Ovary (tissue), 7 donors: ENCODE measurements at regions not wholly inside any gene's neighbourhood (a gene's known extent, or its start where the extent isn't known, plus 50 kb on each side); places are given as distances from the start of the nearest gene placed in this dataset.

Experiments used
- DNase-seq, 5 donors: peaks; one replicate each; pipeline ENCODE4 v3.0.0-alpha.2; 2019 to 2020
- H3K27ac ChIP-seq, 2 donors: fragments of 200-600 bp; one replicate each; pipeline versions ENCODE4 v1.5.1 to v1.8.0; 2019 to 2022
- H3K27me3 ChIP-seq: fragments of 200-600 bp; one replicate; pipeline ENCODE4 v1.8.0; 2022
- H3K36me3 ChIP-seq: fragments of 200-600 bp; sonication (generic); one replicate; pipeline ENCODE4 v1.5.1; 2019
- H3K4me1 ChIP-seq: one replicate; pipeline ENCODE4 v1.8.1; 2013; ENCODE audit warnings: mild to moderate bottlenecking, moderate library complexity; ENCODE audit not compliant: insufficient read depth
- H3K4me3 ChIP-seq: fragments of 200-600 bp; sonication (generic); one replicate; pipeline ENCODE4 v1.5.1; 2017
- H3K9me3 ChIP-seq, 2 donors: fragments of 200-600 bp in 1 of 2; sonication (generic) in 1 of 2; one replicate each; pipeline versions ENCODE4 v1.5.1 to v1.8.1; 2013 to 2019; ENCODE audit warnings: mild to moderate bottlenecking in 1 of 2, moderate library complexity in 1 of 2
- EP300 ChIP-seq: sonication (generic); formaldehyde crosslinking; IDR thresholded peaks from one replicate; pipeline ENCODE4 v1.6.1; 2017; ENCODE audit warnings: antibody characterized with exemption
- POLR2A ChIP-seq: fragments of 450-650 bp; IDR thresholded peaks from one replicate; pipeline ENCODE4 v1.6.1; 2017; ENCODE audit warnings: antibody characterized with exemption, mild to moderate bottlenecking, moderate library complexity
- WGBS, 3 donors: extraction: QIAGEN DNeasy Blood & Tissue Kit in 1 of 3; methylation state at CpG; one replicate each; pipeline versions ENCODE4 v1.1.5 to v1.1.7; 2013 to 2017; 5-methylcytosine and 5-hydroxymethylcytosine counted together
- intact Hi-C, 4 donors: fragments of 100-400 bp; cut with DNase I; formaldehyde crosslinking; loops; one replicate each; pipeline versions ENCODE4 v1.11.0 to v1.15.1; 2022 to 2023
- TF ChIP-seq, protein P1 (sequence below), 3 donors: fragments of 450-650 bp in 2 of 3; fragments of 200-600 bp in 1 of 3; IDR thresholded peaks; one replicate each; pipeline versions ENCODE4 v1.5.1 to v1.8.0; 2016 to 2022; ENCODE audit warnings: antibody characterized with exemption in 3 of 3, mild to moderate bottlenecking in 1 of 3
- donor health status: DM: no; HTN: no; CAD: no; lungs with moderate emphysema.
- donor health status: DM: no; HTN: no; CAD: no.
- donor health status: Bipolar disorder and iron deficiency.
- donor health status: DM: no; HTN: no; CAD: no.
- donor health status: DM: yes; HTN: yes; CAD: no.

DNA sequence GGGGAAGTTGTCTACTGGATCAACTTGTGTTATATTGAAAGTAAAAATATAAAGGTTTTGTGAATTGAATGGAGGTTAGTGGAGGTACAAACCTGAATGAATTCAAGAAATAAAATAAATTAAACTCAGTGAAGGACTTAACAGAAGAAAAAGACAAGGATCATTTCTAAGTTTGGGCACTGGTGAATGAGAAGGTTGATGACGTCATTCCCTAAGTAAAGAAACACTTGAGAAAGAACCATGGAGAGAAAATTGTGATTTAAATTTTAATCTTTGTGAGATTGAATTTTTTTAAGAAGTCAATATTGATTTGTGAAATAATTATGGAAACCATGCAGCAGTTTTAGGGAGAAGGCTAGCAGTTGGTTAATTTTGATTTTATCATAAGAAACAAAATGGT lies 900.3 kb upstream of the TYRP1 start:
- Histone ChIP-seq H3K4me3 (no peak overlapping the region), H3K27ac (no peak overlapping the region), H3K4me1 (no peaks in the 10 kb centered on the region), H3K27me3 (no peaks in the 10 kb centered on the region), H3K9me3 (no peaks in the 10 kb centered on the region), H3K36me3 (no peaks in the 10 kb centered on the region)
- intact Hi-C loops: no loop called here
- 86 to 91% (median 86%) methylated on average over 1 of the region's 1 CpG for WGBS, 3 donors
- TF ChIP-seq POLR2A (no peak), EP300 (no peak)
- TF ChIP-seq, protein P1, sequence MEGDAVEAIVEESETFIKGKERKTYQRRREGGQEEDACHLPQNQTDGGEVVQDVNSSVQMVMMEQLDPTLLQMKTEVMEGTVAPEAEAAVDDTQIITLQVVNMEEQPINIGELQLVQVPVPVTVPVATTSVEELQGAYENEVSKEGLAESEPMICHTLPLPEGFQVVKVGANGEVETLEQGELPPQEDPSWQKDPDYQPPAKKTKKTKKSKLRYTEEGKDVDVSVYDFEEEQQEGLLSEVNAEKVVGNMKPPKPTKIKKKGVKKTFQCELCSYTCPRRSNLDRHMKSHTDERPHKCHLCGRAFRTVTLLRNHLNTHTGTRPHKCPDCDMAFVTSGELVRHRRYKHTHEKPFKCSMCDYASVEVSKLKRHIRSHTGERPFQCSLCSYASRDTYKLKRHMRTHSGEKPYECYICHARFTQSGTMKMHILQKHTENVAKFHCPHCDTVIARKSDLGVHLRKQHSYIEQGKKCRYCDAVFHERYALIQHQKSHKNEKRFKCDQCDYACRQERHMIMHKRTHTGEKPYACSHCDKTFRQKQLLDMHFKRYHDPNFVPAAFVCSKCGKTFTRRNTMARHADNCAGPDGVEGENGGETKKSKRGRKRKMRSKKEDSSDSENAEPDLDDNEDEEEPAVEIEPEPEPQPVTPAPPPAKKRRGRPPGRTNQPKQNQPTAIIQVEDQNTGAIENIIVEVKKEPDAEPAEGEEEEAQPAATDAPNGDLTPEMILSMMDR (IDR thresholded peaks at IDR 0.05): no peak
- DNase-seq: no peak

DNA sequence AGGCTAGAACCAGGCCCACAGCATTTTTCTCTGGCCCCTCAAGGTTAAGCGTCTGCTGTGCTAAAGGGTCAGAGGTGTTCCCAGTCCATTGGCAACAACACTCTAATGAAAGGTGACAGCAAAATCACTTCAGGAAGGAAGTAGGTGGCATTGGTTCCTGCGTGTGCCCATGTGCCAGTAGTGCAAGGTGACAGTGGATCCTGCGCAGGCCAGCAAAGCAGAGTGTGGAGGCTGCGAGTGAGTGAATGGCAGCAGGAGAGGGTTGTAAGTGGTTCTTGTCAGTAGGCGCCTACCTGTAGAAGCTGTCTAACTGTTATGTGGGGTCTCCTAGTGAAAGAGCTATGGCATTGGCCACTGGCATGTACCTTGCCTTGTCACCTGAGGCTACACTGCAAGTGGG lies 898.2 kb upstream of the TYRP1 start:
- TF ChIP-seq, protein P1 (IDR thresholded peaks at IDR 0.05): no peak
- Histone ChIP-seq H3K9me3 (no peaks in the 10 kb centered on the region), H3K4me3 (no peak overlapping the region), H3K27me3 (no peaks in the 10 kb centered on the region), H3K4me1 (no peaks in the 10 kb centered on the region), H3K36me3 (no peaks in the 10 kb centered on the region), H3K27ac (no peak overlapping the region)
- WGBS, 3 donors: 88 to 100% (median 91%) methylated on average over 5 of the region's 5 CpGs
- intact Hi-C loops: no loop called here
- DNase-seq: no peak

DNA sequence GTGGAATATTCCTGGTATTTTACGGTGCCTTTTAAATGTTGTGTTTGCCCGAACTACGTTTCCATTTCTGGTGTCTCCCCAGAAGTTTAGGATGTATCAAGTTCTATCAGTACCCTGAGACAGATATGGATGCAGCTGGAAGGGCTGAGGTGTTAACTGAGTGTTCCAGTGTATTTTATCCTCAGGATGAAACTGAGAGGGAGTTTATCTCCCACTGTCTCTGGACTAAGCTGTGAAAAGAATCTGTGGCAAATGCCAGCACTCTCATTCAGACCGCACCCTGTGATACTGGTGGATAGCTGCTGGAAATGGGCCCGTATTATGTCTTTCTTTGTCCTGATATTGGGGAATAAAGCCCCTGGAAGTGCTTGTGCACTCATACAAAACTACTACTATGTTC lies 887.2 kb upstream of the TYRP1 start:
- H3K9me3 ChIP-seq: no peaks in the 10 kb centered on the region
- no peak overlapping the region for H3K4me3 ChIP-seq
- WGBS, 3 donors: 69 to 89% (median 75%) methylated on average over 5 of the region's 5 CpGs
- H3K4me1 ChIP-seq: no peaks in the 10 kb centered on the region
- no peak for DNase-seq
- intact Hi-C loops: no loop called here
- no peak overlapping the region for H3K27ac ChIP-seq
- H3K27me3 ChIP-seq: no peaks in the 10 kb centered on the region
- H3K36me3 ChIP-seq: no peaks in the 10 kb centered on the region
- TF ChIP-seq POLR2A: no peak
- TF ChIP-seq, protein P1 (IDR thresholded peaks at IDR 0.05): no peak
- no peak for TF ChIP-seq EP300

DNA sequence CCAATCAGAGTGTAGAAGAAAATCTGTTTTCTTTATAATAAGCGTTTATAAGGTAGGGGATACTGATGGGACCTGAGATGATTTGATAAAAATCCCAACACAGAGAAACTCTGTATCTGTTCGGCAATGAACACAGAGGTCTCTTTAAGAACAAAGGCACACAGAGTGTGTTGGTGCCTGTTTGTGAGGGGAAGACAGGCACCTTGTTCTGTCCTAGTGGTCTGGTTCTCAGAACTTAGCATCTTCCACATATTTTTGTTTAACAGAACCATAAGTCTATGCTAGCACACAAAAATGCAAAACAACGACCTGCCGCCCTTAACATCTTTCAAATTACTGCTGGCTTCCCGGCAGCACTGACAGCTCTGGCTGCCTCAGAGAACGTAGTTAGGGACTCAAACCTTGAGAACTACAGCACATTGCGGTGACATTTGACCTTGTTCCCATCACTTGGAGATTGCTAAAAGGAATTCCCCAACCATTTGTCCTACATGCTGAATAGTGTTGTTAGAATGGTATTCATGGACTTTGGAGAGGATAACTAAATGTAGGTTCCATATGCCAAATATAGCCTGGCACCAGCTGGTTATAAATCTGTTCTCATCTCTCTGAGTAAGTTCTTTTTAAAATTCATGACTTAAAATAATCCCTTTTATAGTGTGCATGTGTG lies 871.7 kb upstream of the TYRP1 start:
- H3K27me3 ChIP-seq: no peaks in the 10 kb centered on the region
- DNase-seq: no peak
- H3K9me3 ChIP-seq: no peaks in the 10 kb centered on the region
- 30 to 33% (median 30%) methylated on average over 7 of the region's 7 CpGs for WGBS, 3 donors
- H3K27ac ChIP-seq: no peak overlapping the region
- H3K4me1 ChIP-seq: no peaks in the 10 kb centered on the region
- intact Hi-C loops: no loop called here
- H3K36me3 ChIP-seq: no peaks in the 10 kb centered on the region
- TF ChIP-seq POLR2A (no peak), EP300 (no peak)
- TF ChIP-seq, protein P1 (IDR thresholded peaks at IDR 0.05): no peak
- H3K4me3 ChIP-seq: no peak overlapping the region
